Endothelial cell of umbilical vein (primary cell): ENCODE measurements at regions not wholly inside any gene's neighbourhood (a gene's known extent, or its start where the extent isn't known, plus 50 kb on each side); places are given as distances from the start of the nearest gene placed in this dataset.

ENCODE experiments used
- BruUV-seq: library from RNA; stranded (reverse); fragments of 400-500 nt; replicated peaks from 2 replicates; lab custom pipeline; 2021; lab: Mats Ljungman, UMichigan
- CTCF ChIA-PET: fragments of 300-600, 350-600 bp; sonication (Branson Sonifier 250); formaldehyde crosslinking; loops from one replicate; lab custom pipeline; 2021; ENCODE audit warnings: antibody characterized with exemption, inconsistent platforms; lab: Charles Lee
- POLR2A ChIA-PET: fragments of 300-600, 350-600 bp; sonication (Branson Sonifier 250); formaldehyde crosslinking; loops from one replicate; lab custom pipeline; 2021; ENCODE audit warnings: antibody characterized with exemption, inconsistent platforms; lab: Charles Lee
- DNase-seq: peaks from one replicate; pipeline ENCODE4 v3.0.0-alpha.2; 2011; ENCODE audit warnings: low read depth, low spot score
- FAIRE-seq: peaks from 2 replicates; lab custom pipeline; 2011; peaks lifted over from hg19 to GRCh38; lab: Jason Lieb, UNC
- H2AFZ ChIP-seq: 2 replicates; pipeline ENCODE4 v1.6.0; 2012; ENCODE audit warnings: low read depth, low read length, control low read depth, inconsistent platforms
- H3K27ac ChIP-seq: 2 replicates; pipeline ENCODE4 v1.5.1; 2011; ENCODE audit warnings: low read depth, mild to moderate bottlenecking, control low read depth, low read length, moderate library complexity; ENCODE audit not compliant: insufficient read depth
- H3K27me3 ChIP-seq, 2 experiments: 2 replicates each; pipeline versions ENCODE4 v1.6.0 to v1.6.1; 2011; ENCODE audit warnings: low read length in 2 of 2, mixed read lengths in 1 of 2; ENCODE audit not compliant: control insufficient read depth in 2 of 2, insufficient read depth in 2 of 2
- H3K36me3 ChIP-seq, 2 experiments: 2 replicates in 1 of 2; 3 replicates in 1 of 2; pipeline ENCODE4 v1.5.1; 2011; ENCODE audit warnings: low read length in 2 of 2, mild to moderate bottlenecking in 1 of 2, moderate library complexity in 1 of 2; ENCODE audit not compliant: control insufficient read depth in 2 of 2, insufficient read depth in 2 of 2; ENCODE audit errors: extremely low read depth in 1 of 2
- H3K4me1 ChIP-seq: 3 replicates; pipeline ENCODE4 v1.5.1; 2011; ENCODE audit warnings: mild to moderate bottlenecking, low read length; ENCODE audit not compliant: control insufficient read depth, insufficient read depth; ENCODE audit errors: extremely low read depth
- H3K4me2 ChIP-seq: 2 replicates; pipeline ENCODE4 v1.6.1; 2011; ENCODE audit warnings: low read length, control low read depth, mixed read lengths; ENCODE audit not compliant: insufficient read depth
- H3K4me3 ChIP-seq, 3 experiments: fragments of 200-600 bp in 1 of 3; sonication (generic), shearing (Covaris generic) in 1 of 3; replicated peaks in 1 of 3; 2 replicates each; pipeline ENCODE4 v1.5.1; 2011 to 2016; ENCODE audit warnings: control low read depth in 3 of 3, low read length in 3 of 3, mild to moderate bottlenecking in 2 of 3, inconsistent platforms in 1 of 3, low read depth in 1 of 3, moderate library complexity in 1 of 3; ENCODE audit not compliant: insufficient read depth in 1 of 3
- H3K79me2 ChIP-seq: 2 replicates; pipeline ENCODE4 v1.6.0; 2012; ENCODE audit warnings: low read length, inconsistent platforms; ENCODE audit not compliant: control insufficient read depth, insufficient read depth
- H3K9ac ChIP-seq: replicated peaks from 2 replicates; pipeline ENCODE3; 2011; ENCODE audit warnings: low read length, control low read depth; ENCODE audit not compliant: insufficient read depth; ENCODE audit errors: extremely low read depth
- H3K9me1 ChIP-seq: replicated peaks from 3 replicates; pipeline ENCODE4 v1.6.0; 2011; ENCODE audit warnings: mild to moderate bottlenecking, low read length; ENCODE audit not compliant: control insufficient read depth, insufficient read depth; ENCODE audit errors: extremely low read depth
- H3K9me3 ChIP-seq: replicated peaks from 2 replicates; pipeline ENCODE4 v1.5.1; 2012; ENCODE audit warnings: low read length, inconsistent platforms; ENCODE audit not compliant: control insufficient read depth, insufficient read depth
- H4K20me1 ChIP-seq: replicated peaks from 2 replicates; pipeline ENCODE3; 2011; ENCODE audit warnings: mild to moderate bottlenecking, low read length; ENCODE audit not compliant: control insufficient read depth, insufficient read depth; ENCODE audit errors: extremely low read depth
- EZH2 ChIP-seq: IDR thresholded peaks from 2 replicates; pipeline ENCODE4 v1.6.1; 2012; ENCODE audit warnings: borderline replicate concordance, low read depth, mild to moderate bottlenecking, moderate library complexity, low read length, inconsistent platforms; ENCODE audit not compliant: severe bottlenecking
- FOS ChIP-seq: IDR thresholded peaks from 2 replicates; pipeline ENCODE4 v1.6.1; 2011; ENCODE audit warnings: mild to moderate bottlenecking, low read length, moderate library complexity, borderline replicate concordance; ENCODE audit not compliant: insufficient read depth
- GATA2 ChIP-seq: IDR thresholded peaks from 2 replicates; pipeline ENCODE4 v1.7.0; 2011; ENCODE audit warnings: low read depth, mild to moderate bottlenecking, moderate library complexity, mixed read lengths, low read length; ENCODE audit not compliant: insufficient read length, insufficient read depth
- JUN ChIP-seq: IDR thresholded peaks from 2 replicates; pipeline ENCODE4 v1.6.1; 2011; ENCODE audit warnings: borderline replicate concordance, low read depth; ENCODE audit not compliant: insufficient read length, insufficient read depth
- MYC ChIP-seq: IDR thresholded peaks from one replicate; pipeline ENCODE4 v1.6.1; 2011; ENCODE audit warnings: mild to moderate bottlenecking, low read depth, low read length
- POLR2A ChIP-seq: IDR thresholded peaks from 2 replicates; pipeline ENCODE4 v1.6.1; 2012; ENCODE audit warnings: low read depth, mild to moderate bottlenecking, control low read depth, low read length
- POLR2AphosphoS5 ChIP-seq: IDR thresholded peaks from 2 replicates; pipeline ENCODE4 v1.6.1; 2012; ENCODE audit warnings: low read depth, mild to moderate bottlenecking, control low read depth, low read length, moderate library complexity; ENCODE audit not compliant: insufficient read depth
- dilution Hi-C: fragments of 300-500 bp; cut with MboI; formaldehyde crosslinking; loops from one replicate; pipeline ENCODE4 v1.15.0; 2019; ENCODE audit warnings: low sequenced_read_pairs; ENCODE audit not compliant: extremely low pct_ligation_motif_present
- intact Hi-C: fragments of 100-400 bp; cut with micrococcal nuclease; formaldehyde crosslinking; loops from one replicate; pipeline ENCODE4 v1.10.0; 2022
- TF ChIP-seq, protein P1 (sequence below): IDR thresholded peaks from 2 replicates; pipeline ENCODE4 v1.6.1; 2011; ENCODE audit not compliant: insufficient read depth, insufficient read length
- TF ChIP-seq, protein P2 (sequence below), 2 donors: IDR thresholded peaks; 1 replicate in 1 of 2; 2 replicates in 1 of 2; pipeline ENCODE4 v1.5.1; 2011; ENCODE audit warnings: low read length in 2 of 2, mild to moderate bottlenecking in 2 of 2, moderate library complexity in 2 of 2, control low read depth in 1 of 2, inconsistent platforms in 1 of 2, low read depth in 1 of 2; ENCODE audit not compliant: insufficient read depth in 1 of 2; ENCODE audit errors: extremely low read depth in 1 of 2

DNA sequence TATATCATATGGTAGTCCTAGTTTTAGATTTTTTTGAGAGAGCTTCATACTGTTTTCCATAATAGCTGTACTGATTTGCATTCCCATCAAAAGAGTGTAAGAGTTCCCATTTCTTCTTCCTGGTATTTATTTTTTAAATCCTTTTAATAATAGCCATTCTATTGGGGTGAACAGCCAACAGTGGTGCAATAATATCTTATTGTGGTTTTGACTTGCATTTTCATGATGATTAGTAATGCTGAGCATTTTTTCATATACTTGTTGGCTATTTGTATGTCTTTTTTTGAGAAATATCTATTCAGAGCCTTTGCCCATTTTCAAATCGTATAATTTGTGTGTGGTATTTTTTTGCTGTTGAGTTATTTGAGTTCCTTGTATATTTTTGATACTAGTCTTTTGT lies 167.4 kb downstream of the FZD1 start:
- BruUV-seq = no TSS peak
- no peaks in the 10 kb centered on the region for H3K79me2 ChIP-seq
- no peak overlapping the region for H3K4me3 ChIP-seq
- intact Hi-C loops (no loop called here), dilution Hi-C loops (no loop called here)
- DNase-seq (no peak), FAIRE-seq (no peak)
- no peak overlapping the region for H3K27ac ChIP-seq
- no peaks in the 10 kb centered on the region for H3K9me3 ChIP-seq
- no peak overlapping the region for H3K4me2 ChIP-seq
- TF ChIP-seq, protein P1, sequence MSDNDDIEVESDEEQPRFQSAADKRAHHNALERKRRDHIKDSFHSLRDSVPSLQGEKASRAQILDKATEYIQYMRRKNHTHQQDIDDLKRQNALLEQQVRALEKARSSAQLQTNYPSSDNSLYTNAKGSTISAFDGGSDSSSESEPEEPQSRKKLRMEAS = no peak
- TF ChIP-seq MYC (no peak), POLR2A (no peak), GATA2 (no peak), POLR2AphosphoS5 (no peak), FOS (no peak), EZH2 (no peak), JUN (no peak)
- TF ChIP-seq, protein P2, sequence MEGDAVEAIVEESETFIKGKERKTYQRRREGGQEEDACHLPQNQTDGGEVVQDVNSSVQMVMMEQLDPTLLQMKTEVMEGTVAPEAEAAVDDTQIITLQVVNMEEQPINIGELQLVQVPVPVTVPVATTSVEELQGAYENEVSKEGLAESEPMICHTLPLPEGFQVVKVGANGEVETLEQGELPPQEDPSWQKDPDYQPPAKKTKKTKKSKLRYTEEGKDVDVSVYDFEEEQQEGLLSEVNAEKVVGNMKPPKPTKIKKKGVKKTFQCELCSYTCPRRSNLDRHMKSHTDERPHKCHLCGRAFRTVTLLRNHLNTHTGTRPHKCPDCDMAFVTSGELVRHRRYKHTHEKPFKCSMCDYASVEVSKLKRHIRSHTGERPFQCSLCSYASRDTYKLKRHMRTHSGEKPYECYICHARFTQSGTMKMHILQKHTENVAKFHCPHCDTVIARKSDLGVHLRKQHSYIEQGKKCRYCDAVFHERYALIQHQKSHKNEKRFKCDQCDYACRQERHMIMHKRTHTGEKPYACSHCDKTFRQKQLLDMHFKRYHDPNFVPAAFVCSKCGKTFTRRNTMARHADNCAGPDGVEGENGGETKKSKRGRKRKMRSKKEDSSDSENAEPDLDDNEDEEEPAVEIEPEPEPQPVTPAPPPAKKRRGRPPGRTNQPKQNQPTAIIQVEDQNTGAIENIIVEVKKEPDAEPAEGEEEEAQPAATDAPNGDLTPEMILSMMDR (IDR thresholded peaks at IDR 0.05; ENCODE audit: extremely low read depth in 1 of 2, insufficient read depth in 1 of 2, low read depth in 1 of 2, low read length in 2 of 2) = no peak
- no peaks in the 10 kb centered on the region for H4K20me1 ChIP-seq
- no peaks in the 10 kb centered on the region for H3K36me3 ChIP-seq
- ChIA-PET POLR2A (no interaction called here), CTCF (no interaction called here)
- H3K9me1 ChIP-seq = no peaks in the 10 kb centered on the region
- peaks cover 0 to 2% of the 10 kb centered on the region in 2 experiments for H3K27me3 ChIP-seq
- no peak overlapping the region for H2AFZ ChIP-seq
- H3K9ac ChIP-seq = no peak overlapping the region
- H3K4me1 ChIP-seq = no peaks in the 10 kb centered on the region
